Stromal cell of bone marrow (primary cell): ENCODE measurements at regions not wholly inside any gene's neighbourhood (a gene's known extent, or its start where the extent isn't known, plus 50 kb on each side); places are given as distances from the start of the nearest gene placed in this dataset.
"Not testable (repeated sequence)": the region's sequence is repeated elsewhere in the genome, so short reads cannot be mapped to it uniquely, and the experiment has no call there.

Source experiments
- DNase-seq: peaks from one replicate; pipeline ENCODE4 v3.0.0-alpha.2; 2012; ENCODE audit warnings: low read depth

DNA sequence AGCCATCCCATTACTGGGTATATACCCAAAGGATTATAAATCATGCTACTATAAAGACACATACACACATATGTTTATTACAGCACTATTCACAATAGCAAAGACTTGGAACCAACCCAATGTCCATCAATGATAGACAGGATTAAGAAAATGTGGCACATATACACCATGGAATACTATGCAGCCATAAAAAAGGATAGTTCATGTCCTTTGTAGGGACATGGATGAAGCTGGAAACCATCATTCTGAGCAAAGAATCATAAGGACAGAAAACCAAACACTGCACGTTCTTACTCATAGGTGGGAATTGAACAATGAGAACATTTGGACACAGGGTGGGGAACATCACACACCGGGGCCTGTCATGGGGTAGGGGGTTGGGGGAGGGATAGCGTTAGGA lies 60.3 kb upstream of the NMU start:
- not testable (repeated sequence) for DNase-seq

- DNase-seq = peak; percentile 8
Observed at GRCh38 chr4:55706541-55706940, 70.4 kb upstream of the NMU start.

- no peak for DNase-seq
Observed at GRCh38 chr4:55707507-55707906, 71.4 kb upstream of the NMU start.

DNA sequence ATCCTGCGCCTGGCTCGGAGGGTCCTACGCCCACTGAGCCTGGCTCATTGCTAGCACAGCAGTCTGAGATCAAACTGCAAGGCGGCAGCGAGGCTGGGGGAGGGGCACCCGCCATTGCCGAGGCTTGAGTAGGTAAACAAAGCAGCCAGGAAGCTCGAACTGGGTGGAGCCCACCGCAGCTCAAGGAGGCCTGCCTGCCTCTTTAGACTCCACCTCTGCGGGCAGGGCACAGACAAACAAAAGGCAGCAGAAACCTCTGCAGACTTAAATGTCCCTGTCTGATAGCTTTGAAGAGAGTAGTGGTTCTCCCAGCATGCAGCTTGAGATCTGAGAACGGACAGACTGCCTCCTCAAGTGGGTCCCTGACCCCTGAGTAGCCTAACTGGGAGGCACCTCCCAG lies 71.9 kb upstream of the NMU start:
- not testable (repeated sequence) for DNase-seq

DNA sequence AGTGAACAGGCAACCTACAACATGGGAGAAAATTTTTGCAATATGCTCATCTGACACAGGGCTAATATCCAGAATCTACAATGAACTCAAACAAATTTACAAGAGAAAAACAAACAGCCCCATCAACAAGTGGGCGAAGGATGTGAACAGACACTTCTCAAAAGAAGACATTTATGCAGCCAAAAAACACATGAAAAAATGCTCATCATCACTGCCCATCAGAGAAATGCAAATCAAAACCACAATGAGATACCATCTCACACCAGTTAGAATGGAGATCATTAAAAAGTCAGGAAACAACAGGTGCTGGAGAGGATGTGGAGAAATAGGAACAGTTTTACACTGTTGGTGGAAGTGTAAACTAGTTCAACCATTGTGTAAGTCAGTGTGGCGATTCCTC lies 76.7 kb upstream of the NMU start:
- DNase-seq = not testable (repeated sequence)

DNA sequence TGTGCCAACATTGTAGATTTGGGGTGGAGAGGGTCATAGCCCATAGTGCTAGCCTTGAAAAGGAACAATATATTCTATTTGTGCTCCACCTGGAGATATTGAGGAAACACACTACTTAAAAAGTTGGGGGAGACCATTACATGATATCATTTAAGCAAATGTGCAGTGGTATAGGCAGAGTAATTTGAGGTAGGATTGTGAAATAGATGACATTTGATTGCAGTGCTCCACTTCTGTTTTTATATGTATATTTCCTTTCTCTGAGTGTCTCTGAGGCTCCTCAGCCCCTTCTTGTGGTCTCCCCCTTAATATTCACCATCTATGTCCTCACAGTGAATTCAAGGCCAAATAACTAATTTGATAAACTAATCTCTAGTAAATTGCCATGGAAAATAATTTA lies 85.6 kb upstream of the NMU start:
- DNase-seq = no peak

DNA sequence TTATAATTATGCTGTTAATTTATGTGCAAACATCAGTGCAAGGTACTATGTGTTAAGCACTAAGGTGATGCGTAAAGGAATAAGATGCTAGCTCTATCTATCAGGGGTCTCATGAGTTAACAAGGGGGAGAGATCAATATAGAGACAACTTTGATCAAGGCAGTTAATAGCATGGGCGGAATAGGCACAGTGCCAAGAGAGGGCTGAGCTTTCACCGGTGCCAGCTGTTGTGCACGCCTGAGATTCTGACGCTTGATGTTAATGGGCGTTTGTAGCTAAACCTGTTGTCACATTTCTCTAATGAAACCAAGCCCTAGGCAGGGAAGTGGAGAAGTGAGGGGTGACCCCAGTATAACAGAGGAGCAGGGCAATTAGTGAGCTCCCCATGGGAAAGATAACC lies 86.0 kb upstream of the NMU start:
- no peak for DNase-seq

- DNase-seq = no peak
Observed at GRCh38 chr4:55723403-55723802, 87.3 kb upstream of the NMU start.

DNA sequence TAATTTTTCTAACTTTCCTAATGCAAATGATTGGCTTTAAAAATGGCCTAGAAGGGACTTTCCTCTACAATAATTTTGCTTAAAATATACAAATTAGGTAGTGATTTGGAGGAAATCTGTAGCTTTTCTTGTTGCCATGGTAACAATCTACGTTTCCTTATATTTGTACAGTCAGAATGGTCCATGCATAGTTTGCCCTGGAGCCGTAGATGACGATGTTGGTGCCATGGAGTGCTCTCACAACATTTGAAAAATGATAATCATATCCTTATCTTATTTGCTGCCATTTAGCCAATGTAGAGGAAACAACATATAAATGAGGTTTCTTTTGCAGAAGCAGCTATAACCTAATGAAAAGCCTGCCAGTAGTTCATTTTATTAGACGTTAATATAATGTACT lies 89.0 kb upstream of the NMU start:
- no peak for DNase-seq

DNA sequence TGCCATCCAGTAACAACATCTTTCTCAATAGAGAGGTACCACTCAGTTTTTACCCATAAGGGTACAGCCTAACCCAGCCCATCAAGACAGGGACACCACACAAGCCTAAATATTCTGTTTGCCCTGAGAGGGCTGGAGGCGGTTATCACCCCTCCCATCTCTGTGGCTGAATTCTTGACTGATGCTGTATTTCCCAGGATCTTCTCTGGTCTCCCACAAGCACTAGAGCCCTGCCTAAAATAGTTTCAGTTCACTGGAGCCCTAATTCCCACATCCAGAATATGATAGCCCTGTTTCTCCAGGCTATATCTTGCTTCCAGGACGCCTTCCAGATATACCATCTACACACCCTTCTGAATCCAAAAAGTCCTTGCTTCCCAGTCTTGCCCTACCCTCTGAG lies 91.6 kb upstream of the NMU start:
- no peak for DNase-seq

DNA sequence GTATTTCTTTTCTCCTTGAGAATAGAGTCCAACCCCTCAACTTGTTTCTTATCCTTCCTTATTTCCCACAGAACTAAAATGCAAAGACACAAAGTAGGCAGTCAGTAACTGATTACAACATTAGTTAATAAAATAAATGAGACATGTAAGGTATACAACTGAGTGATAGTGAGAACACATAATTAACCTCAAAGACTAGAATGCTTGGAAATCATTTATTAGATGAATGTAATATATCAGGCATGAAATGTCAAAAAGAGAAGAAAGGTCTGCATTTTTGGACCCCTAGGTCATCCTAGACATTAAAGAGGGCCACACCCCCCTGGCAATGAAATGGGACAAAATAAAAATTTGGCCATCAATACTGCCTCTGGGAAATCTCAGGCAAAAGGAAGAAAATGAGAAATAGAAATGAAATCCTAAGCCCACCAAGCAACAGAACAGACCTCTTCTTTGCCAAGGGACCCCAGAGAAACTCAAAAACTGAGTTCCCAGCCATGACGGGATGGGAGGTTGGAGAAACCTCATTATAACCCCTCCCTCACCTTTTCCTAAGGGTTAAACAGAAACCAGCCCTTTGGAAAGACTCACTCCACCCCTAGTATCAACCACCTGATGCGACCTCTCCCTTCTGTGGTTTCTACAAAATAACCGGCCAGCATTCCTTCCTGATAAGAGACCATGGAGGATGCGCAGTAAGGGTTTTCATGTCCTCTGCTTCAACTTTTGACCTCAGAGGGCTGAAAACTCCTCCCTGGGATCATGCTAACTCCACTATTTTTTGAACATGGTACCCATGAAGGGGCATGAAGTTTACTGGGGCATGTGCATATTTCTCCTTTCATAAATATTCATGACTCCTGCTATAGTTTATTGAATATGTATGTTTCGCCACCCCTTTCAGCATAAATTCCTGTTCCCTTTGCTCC lies 90.0 kb upstream of the EXOC1L start:
- DNase-seq = no peak

DNA sequence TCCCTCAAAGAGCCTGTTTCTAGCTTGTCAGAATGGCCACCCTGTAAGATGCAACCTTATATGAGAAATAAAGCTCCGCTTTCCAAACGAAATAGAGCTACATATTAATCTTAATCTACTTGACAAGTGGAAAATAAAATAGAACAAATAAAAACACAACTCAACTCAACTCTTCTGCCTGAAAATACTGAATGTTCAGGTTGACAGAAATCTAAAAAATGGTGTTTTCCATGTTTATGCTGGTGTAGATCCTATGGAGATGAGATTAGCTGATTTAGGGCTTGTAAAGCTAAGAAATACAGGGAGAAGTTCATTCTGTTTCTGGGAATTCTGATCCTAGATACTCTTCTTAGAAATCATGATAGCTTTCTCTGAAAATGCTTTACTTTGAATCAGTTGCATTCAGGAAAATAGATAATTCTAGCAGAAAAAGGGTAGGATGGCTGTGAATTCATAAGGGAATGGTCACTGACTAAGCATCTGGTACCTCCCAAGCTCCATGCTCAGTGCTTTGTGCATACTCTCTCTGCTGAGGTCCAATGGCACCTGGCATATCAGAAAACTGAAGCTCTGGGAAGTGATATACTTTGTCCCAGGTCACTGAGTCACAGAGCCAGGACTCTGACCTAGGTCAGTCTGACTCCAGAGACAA lies 89.2 kb upstream of the EXOC1L start:
- DNase-seq = no peak

DNA sequence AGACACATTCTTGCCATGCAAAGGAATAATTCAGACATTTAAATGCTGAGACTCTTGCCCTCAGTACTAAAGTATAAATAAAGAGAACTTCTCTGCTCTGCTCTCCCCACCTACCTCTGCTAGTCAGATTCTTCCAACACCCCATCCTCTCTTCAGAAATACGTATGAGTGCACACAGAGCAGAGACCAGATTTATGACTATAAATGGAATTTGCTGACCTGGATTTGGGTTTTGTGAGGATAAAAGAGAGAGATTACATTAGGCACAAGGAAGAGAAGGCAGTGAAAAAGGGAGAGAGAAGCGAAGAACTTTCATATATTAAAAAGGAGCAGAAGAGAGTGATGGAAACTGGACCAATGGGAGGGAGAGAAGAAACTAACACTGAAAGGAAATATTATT lies 87.6 kb upstream of the EXOC1L start:
- no peak for DNase-seq

DNA sequence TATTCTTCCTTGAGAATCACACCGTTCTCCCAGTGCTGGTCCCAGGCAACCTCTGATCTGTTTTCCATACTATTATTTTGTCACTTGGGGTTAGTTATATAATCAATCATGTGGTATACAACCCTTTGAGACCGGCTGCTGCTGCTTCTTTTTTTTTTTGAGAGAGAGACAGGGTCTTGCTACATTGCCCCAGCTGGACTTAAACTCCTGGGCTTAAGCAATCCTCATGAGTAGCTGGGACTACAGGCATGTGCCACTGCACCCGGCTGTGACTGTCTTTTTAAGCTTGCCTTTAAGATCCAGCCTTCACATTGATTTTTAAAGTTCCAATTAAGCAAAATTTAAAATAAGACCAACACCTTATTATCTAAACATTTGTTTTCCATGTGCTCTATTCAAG lies 86.7 kb upstream of the EXOC1L start:
- no peak for DNase-seq

GRCh38 chr4:55733932-55734331 lies 85.7 kb upstream of the EXOC1L start:
- DNase-seq = no peak

GRCh38 chr4:55736605-55737183 lies 82.9 kb upstream of the EXOC1L start:
- DNase-seq = no peak

DNA sequence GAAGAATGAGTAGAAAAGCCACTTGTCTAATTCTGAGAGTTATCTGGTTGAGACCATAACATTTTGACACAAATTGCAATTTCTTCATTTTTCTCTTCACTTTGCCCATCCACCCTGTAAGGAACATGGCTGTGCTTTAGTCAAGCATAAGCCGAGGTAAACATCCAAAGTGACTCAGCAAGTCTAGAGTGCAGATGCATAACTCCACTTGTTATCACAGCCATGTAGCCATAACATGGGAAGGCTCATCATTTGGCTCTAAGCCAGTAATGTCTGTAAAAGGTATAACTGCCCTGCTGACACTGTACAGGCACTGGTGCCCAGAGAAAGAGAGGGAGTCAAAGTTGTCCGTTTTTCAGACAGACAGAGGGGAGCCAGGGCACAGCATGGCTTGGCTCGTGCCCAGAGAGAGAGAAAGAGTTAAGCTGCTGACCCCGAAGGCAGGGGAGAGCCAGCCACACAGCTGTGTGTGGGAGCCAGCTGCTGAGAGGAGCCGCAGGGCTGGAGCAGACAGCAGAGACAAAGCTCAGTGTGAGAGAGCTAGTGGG lies 76.9 kb upstream of the EXOC1L start:
- no peak for DNase-seq

- DNase-seq = no peak
Observed at GRCh38 chr4:55744369-55744768, 75.2 kb upstream of the EXOC1L start.

DNA sequence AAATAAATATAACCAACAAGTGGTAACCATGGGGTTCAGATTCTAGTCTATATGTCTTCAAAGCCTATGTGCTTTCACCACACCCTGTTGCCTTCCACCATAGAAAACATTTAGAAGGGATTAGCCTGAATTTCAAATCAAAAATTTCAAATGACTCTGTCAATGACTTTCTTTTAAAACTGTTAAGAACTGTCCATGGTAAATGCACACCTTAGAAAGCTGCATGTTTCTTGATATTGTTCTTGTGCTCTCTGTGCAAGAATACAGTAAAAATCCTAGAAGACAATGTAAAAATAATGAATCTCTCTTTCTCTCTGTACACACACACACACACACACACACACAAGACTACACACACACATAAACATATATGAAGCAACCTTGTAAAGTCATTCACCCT lies 74.6 kb upstream of the EXOC1L start:
- DNase-seq = no peak

DNA sequence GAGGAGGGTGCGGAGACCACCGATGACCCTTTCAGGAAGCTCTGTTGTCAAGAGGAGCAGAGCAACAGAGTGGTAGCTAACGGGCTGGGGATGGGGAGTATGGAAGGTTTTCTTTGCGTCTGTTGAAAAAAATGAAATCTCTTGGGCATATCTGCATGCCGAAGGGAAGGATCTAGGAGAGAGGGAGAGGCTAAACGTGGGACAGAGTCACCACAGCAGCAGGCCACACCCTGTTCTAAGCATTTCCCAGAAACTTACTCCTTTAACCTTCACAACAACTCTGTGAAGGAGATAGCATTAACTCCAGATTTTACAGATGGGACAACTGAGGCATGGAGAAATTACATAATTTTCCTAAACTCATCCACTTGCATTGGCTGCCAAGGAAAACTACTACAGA lies 71.8 kb upstream of the EXOC1L start:
- DNase-seq = no peak

GRCh38 chr4:55749666-55750065 lies 69.9 kb upstream of the EXOC1L start:
- DNase-seq = no peak

GRCh38 chr4:55752810-55753209 lies 66.8 kb upstream of the EXOC1L start:
- no peak for DNase-seq

GRCh38 chr4:55753856-55754255 lies 65.7 kb upstream of the EXOC1L start:
- no peak for DNase-seq
